ENCODE measurements at regions not wholly inside any gene's neighbourhood (a gene's known extent, or its start where the extent isn't known, plus 50 kb on each side); places are given as distances from the start of the nearest gene placed in this dataset.

DNA sequence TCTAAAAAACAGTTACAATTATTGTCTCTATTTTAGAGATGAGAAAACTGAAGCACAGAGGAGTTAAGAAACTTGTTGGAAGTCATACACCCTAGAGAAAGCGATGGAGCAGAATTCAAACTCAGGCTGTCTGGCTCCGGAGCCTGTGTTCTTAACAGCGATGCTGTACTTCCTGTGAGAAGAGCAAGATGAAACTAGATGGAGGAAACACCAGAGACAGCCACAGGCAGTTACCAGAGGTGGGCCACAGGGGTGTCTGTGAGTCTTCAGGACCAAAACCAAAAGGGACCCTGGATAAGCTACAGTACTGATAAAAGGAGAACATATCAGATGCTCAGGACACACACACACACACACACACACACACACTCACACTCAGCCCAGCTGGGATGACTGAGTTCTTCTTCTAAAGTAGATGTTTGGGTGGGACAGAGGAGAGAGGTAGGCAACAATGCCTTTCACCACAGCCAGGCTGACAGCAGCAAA, 289.2 kb downstream of the FZD1 start:
- WGBS = 93% methylated on average over 3 of the region's 3 CpGs
- intact Hi-C loops (cut with DNase I) = no loop called here
- Histone ChIP-seq H3K4me1 (no peaks in the 10 kb centered on the region), H3K4me3 (no peak overlapping the region), H3K36me3 (no peaks in the 10 kb centered on the region), H3K27ac (replicated peaks in 1 of 4) (no peak overlapping the region), H3K27me3 (no peaks in the 10 kb centered on the region), H3K9me3 (no peaks in the 10 kb centered on the region)
- no peak for DNase-seq (ENCODE audit: extremely low spot score)
- TF ChIP-seq EP300 (IDR thresholded peaks at IDR 0.05) (no peak), POLR2AphosphoS5 (IDR thresholded peaks at IDR 0.05) (no peak), POLR2A (IDR thresholded peaks at IDR 0.05; ENCODE audit: low read depth) (no peak)
- TF ChIP-seq, protein P1, sequence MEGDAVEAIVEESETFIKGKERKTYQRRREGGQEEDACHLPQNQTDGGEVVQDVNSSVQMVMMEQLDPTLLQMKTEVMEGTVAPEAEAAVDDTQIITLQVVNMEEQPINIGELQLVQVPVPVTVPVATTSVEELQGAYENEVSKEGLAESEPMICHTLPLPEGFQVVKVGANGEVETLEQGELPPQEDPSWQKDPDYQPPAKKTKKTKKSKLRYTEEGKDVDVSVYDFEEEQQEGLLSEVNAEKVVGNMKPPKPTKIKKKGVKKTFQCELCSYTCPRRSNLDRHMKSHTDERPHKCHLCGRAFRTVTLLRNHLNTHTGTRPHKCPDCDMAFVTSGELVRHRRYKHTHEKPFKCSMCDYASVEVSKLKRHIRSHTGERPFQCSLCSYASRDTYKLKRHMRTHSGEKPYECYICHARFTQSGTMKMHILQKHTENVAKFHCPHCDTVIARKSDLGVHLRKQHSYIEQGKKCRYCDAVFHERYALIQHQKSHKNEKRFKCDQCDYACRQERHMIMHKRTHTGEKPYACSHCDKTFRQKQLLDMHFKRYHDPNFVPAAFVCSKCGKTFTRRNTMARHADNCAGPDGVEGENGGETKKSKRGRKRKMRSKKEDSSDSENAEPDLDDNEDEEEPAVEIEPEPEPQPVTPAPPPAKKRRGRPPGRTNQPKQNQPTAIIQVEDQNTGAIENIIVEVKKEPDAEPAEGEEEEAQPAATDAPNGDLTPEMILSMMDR (IDR thresholded peaks at IDR 0.05) = no peak

DNA sequence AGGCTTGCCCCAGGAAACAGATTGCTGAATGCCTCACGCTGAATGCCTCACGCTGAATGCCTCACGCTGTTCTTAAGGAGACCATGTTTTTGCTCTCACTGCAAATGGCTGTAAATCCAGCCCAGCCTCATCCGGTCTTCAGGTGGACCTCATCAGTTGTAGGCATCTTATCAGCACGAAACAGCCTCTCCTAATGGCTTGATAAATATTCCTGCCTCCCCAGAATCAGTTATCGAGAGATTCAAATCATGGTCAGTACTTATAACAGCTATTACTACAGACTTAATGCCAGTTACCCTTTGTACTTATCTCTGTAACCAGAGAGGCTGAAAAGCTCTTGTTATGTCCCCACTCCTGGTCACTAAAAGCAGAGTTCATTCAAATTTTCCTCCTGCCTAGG, 290.6 kb downstream of the FZD1 start:
- H3K9me3 ChIP-seq = no peaks in the 10 kb centered on the region
- intact Hi-C loops (cut with DNase I) = no loop called here
- no peaks in the 10 kb centered on the region for H3K36me3 ChIP-seq
- DNase-seq (ENCODE audit: extremely low spot score) = no peak
- TF ChIP-seq POLR2A (IDR thresholded peaks at IDR 0.05; ENCODE audit: low read depth) = no peak
- TF ChIP-seq, protein P1 (IDR thresholded peaks at IDR 0.05) = no peak
- TF ChIP-seq EP300 (IDR thresholded peaks at IDR 0.05) = no peak
- TF ChIP-seq POLR2AphosphoS5 (IDR thresholded peaks at IDR 0.05) = no peak
- no peaks in the 10 kb centered on the region for H3K27me3 ChIP-seq
- 91% methylated on average over 6 of the region's 6 CpGs for WGBS
- H3K4me1 ChIP-seq = no peaks in the 10 kb centered on the region
- no peak overlapping the region for H3K4me3 ChIP-seq
- H3K27ac ChIP-seq (replicated peaks in 1 of 4) = no peak overlapping the region

DNA sequence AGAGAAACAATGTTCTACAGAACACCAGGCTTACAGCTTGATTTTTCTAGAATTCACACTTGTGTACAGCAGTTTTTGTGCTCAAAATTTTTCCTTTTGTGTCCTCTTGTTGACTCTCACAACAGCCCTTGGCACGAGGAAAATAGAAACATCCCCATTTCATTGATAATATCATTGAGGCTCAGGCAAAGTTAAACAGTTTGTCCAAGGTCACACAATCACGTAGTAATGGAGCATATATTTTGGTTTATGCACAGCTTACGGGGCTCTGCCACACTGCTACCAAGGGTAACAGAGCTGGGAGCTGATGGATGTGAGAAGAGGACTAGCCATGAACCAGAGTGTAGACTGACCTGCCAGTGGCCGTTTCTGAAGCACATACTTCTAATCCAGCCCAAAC, 292.0 kb downstream of the FZD1 start:
- TF ChIP-seq EP300 (IDR thresholded peaks at IDR 0.05) (no peak), POLR2AphosphoS5 (IDR thresholded peaks at IDR 0.05) (no peak), POLR2A (IDR thresholded peaks at IDR 0.05; ENCODE audit: low read depth) (no peak)
- TF ChIP-seq, protein P1 (IDR thresholded peaks at IDR 0.05) = no peak
- no peaks in the 10 kb centered on the region for H3K36me3 ChIP-seq
- 94% methylated on average over 4 of the region's 4 CpGs for WGBS
- intact Hi-C loops (cut with DNase I) = no loop called here
- H3K4me3 ChIP-seq = no peak overlapping the region
- no peak overlapping the region for H3K27ac ChIP-seq (replicated peaks in 1 of 4)
- H3K4me1 ChIP-seq = no peaks in the 10 kb centered on the region
- no peaks in the 10 kb centered on the region for H3K9me3 ChIP-seq
- no peak for DNase-seq (ENCODE audit: extremely low spot score)
- no peaks in the 10 kb centered on the region for H3K27me3 ChIP-seq

DNA sequence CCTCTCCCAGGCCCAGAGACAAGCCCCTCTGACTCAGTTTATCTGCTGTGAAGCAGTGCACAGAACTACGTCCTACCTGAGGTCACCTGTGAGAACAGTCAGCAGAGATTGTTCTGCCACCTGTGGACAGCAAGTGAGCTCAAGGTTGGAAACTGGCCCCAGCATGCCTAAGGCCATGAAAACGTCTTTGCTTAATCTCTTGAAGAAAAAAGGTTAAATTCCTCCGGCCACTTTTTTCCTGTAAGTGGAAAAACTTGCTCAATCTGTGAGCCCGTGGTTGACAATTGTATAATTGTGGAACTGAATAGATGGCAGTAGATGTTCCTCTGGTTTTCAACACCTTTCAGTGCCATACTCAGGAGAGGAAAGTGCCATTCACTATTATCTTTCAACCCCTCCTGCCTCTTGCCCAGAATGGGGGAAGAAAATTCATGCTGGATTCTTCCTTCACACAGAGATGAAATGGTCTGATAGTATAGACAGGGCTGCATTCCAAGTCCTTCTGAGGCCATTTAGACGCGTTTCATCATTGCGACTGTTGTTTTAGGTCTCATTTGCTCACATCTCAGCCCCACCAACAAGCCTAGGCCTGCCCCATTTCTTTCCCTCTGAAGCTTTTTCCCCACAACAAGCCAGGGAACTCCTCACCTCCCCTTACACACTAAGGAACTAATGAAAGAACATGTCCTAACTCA, 292.9 kb downstream of the FZD1 start:
- intact Hi-C loops (cut with DNase I) = no loop called here
- no peaks in the 10 kb centered on the region for H3K4me1 ChIP-seq
- H3K27me3 ChIP-seq = no peaks in the 10 kb centered on the region
- no peak for DNase-seq (ENCODE audit: extremely low spot score)
- 85% methylated on average over 7 of the region's 7 CpGs for WGBS
- H3K9me3 ChIP-seq = no peaks in the 10 kb centered on the region
- TF ChIP-seq POLR2A (IDR thresholded peaks at IDR 0.05; ENCODE audit: low read depth) = no peak
- TF ChIP-seq POLR2AphosphoS5 (IDR thresholded peaks at IDR 0.05) = no peak
- TF ChIP-seq, protein P1 (IDR thresholded peaks at IDR 0.05) = no peak
- TF ChIP-seq EP300 (IDR thresholded peaks at IDR 0.05) = no peak
- H3K27ac ChIP-seq (replicated peaks in 1 of 4) = no peak overlapping the region
- H3K4me3 ChIP-seq = no peak overlapping the region
- H3K36me3 ChIP-seq = no peaks in the 10 kb centered on the region

Data from esophagus muscularis mucosa (tissue), 4 donors.